ENCODE measurements at regions not wholly inside any gene's neighbourhood (a gene's known extent, or its start where the extent isn't known, plus 50 kb on each side); places are given as distances from the start of the nearest gene placed in this dataset.
"Not testable (repeated sequence)": the region's sequence is repeated elsewhere in the genome, so short reads cannot be mapped to it uniquely, and the experiment has no call there.

- DNase-seq, result no peak
Observed at GRCh38 chr5:154542000-154542399, 64.0 kb upstream of the HAND1 start.

DNA sequence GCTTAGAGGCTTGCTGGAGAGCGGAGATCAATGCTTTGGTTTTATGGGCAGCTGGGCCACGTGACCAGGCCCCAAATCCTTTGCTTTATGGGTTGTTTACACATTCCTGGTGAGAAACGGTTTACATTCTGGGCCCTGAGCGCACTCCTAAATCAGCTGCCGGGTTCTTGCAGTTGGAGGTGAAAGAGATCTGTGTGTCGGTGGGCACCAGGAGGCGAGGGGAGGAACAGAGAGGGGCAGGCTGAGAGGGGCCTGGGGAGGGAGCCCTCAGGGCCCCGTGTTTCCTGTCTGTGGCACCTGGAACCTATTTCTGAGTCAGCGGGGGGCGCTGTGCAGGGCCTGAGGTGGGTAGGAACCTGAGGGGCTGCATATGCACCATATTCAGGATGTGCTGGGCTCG is 63.5 kb upstream of the HAND1 start:
- no peak for DNase-seq

DNA sequence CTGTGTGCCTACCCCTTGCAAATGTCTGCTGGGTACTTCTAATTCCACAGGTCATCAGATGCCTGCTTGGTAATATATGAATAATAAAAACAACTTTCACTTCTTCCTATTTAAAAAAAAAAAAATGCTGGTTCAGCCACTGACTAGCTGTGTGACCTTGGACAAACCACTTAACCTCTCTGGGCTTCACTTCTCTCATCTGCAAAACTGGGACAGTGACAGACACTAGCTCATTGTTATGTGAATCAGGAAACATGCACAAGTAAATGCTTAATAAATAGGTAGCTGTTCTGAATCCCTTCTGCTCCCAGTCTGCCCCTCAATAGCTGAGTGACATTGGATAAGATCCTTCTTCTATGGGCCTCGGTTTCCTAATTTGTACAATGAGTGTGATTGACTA is 62.6 kb upstream of the HAND1 start:
- no peak for DNase-seq

DNA sequence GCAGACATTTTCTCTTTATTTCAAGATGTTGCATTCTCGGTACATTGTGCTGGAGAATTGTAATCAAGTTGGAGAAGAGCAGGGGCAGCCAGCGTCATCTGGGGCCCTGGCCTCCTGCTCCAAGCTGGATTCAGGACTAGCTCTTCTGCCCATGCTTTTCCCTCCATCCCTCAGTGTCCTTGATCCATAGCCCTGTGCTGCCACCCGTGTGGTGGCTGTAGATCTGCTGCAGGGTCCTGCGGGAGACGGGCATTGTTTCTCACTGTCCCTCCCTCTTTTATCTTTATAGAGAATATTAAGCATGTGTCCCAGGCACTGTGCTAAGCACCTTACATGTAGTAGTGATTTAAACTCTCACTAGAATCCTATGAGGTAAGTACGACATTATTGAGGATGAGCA is 60.5 kb upstream of the HAND1 start:
- DNase-seq, result no peak

- DNase-seq, result not testable (repeated sequence)
Observed at GRCh38 chr5:154536439-154536838, 58.4 kb upstream of the HAND1 start.

GRCh38 chr5:154535535-154535934 is 57.5 kb upstream of the HAND1 start:
- DNase-seq, result no peak

GRCh38 chr5:154534457-154535050 is 56.5 kb upstream of the HAND1 start:
- no peak for DNase-seq

DNA sequence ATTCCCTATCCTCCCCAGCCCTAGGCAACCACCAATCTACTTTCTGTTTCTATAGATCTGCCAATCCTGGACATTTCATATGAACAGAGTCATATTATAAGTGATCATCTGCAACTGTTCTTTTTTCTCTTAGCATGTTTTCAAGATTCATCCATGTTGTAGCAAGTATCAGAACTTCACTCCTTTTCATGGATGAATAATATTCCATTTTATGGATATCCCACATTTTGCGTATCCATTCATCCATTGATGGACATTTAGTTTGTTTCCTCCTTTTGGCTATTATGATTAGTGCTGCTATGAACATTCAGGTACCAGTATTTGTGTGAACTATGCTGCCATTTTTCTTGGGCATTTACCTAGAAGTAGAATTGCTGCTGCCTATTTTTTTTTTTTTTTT is 51.3 kb upstream of the HAND1 start:
- no peak for DNase-seq

GRCh38 chr5:154528005-154528594 is 50.1 kb upstream of the HAND1 start:
- DNase-seq, result no peak

All from NCI-H1092 (cell line).